IMR-90 (cell line): ENCODE measurements at regions not wholly inside any gene's neighbourhood (a gene's known extent, or its start where the extent isn't known, plus 50 kb on each side); places are given as distances from the start of the nearest gene placed in this dataset.

Source experiments
- ATAC-seq: fragments of 200-7000 bp; cut with Tn5 transposase; 2 replicates; pipeline ENCODE4 v1.9.1; 2020; ENCODE audit warnings: low read depth, mild to moderate bottlenecking, moderate library complexity
- BruUV-seq: library from RNA; stranded (reverse); fragments of 400-500 nt; replicated peaks from 2 replicates; lab custom pipeline; 2021; lab: Mats Ljungman, UMichigan
- CTCF ChIA-PET: fragments of 300-600 bp; formaldehyde crosslinking; extraction: SDS; loops from one replicate; lab custom pipeline; 2021; ENCODE audit warnings: antibody characterized with exemption; lab: Yijun Ruan, JAX
- POLR2A ChIA-PET: fragments of 300-600 bp; sonication (Branson Sonifier 250); formaldehyde crosslinking; loops from one replicate; lab custom pipeline; 2022; ENCODE audit warnings: antibody characterized with exemption; ENCODE audit not compliant: unreplicated experiment; lab: Charles Lee
- DNase-seq: peaks from one replicate; pipeline ENCODE4 v3.0.0; 2013
- H2AFZ ChIP-seq: replicated peaks from 2 replicates; pipeline ENCODE3; 2013; ENCODE audit warnings: low read length, mild to moderate bottlenecking; ENCODE audit not compliant: poor library complexity
- H2AK5ac ChIP-seq: 2 replicates; pipeline ENCODE4 v1.6.1; 2013; ENCODE audit warnings: low read depth, low read length, inconsistent platforms
- H2AK9ac ChIP-seq: replicated peaks from 2 replicates; pipeline ENCODE3; 2013; ENCODE audit warnings: mild to moderate bottlenecking, low read depth, low read length, moderate library complexity; ENCODE audit not compliant: poor library complexity
- H2BK120ac ChIP-seq: 2 replicates; pipeline ENCODE4 v1.6.1; 2013; ENCODE audit warnings: low read depth, low read length, inconsistent platforms
- H2BK15ac ChIP-seq: 3 replicates; pipeline ENCODE4 v1.6.1; 2013; ENCODE audit warnings: low read depth, low read length, inconsistent platforms
- H2BK20ac ChIP-seq: 2 replicates; pipeline ENCODE4 v1.6.1; 2013; ENCODE audit warnings: low read depth, mild to moderate bottlenecking, inconsistent platforms, low read length, moderate library complexity
- H2BK5ac ChIP-seq: 2 replicates; pipeline ENCODE4 v1.6.1; 2013; ENCODE audit warnings: mild to moderate bottlenecking, low read depth, low read length, inconsistent platforms; ENCODE audit not compliant: poor library complexity, severe bottlenecking
- H3K14ac ChIP-seq: replicated peaks from 2 replicates; pipeline ENCODE4 v1.6.1; 2013; ENCODE audit warnings: low read depth, low read length, inconsistent platforms
- H3K18ac ChIP-seq: 2 replicates; pipeline ENCODE4 v1.6.1; 2013; ENCODE audit warnings: low read depth, low read length, control low read depth
- H3K23ac ChIP-seq: 2 replicates; pipeline ENCODE4 v1.6.1; 2013; ENCODE audit warnings: low read depth, low read length, inconsistent platforms
- H3K27ac ChIP-seq: 2 replicates; pipeline ENCODE4 v1.5.1; 2013; ENCODE audit warnings: mild to moderate bottlenecking, control low read depth, low read length; ENCODE audit not compliant: insufficient read depth
- H3K27me3 ChIP-seq: 2 replicates; pipeline ENCODE4 v1.6.1; 2013; ENCODE audit warnings: low read length; ENCODE audit not compliant: control insufficient read depth, insufficient read depth
- H3K36me3 ChIP-seq: 2 replicates; pipeline ENCODE4 v1.6.1; 2013; ENCODE audit warnings: low read length, mixed read lengths; ENCODE audit not compliant: control insufficient read depth, insufficient read depth
- H3K4ac ChIP-seq: 2 replicates; pipeline ENCODE4 v1.6.1; 2013; ENCODE audit warnings: low read depth, low read length, inconsistent platforms
- H3K4me1 ChIP-seq: 2 replicates; pipeline ENCODE4 v1.6.1; 2013; ENCODE audit warnings: low read length, mixed read lengths; ENCODE audit not compliant: control insufficient read depth, insufficient read depth
- H3K4me2 ChIP-seq: 2 replicates; pipeline ENCODE4 v1.6.1; 2013; ENCODE audit warnings: low read depth, mild to moderate bottlenecking, control low read depth, low read length, moderate library complexity
- H3K4me3 ChIP-seq: 2 replicates; pipeline ENCODE4 v1.5.1; 2013; ENCODE audit warnings: low read depth, mild to moderate bottlenecking, control low read depth, low read length, moderate library complexity; ENCODE audit not compliant: insufficient read depth
- H3K56ac ChIP-seq: 2 replicates; pipeline ENCODE4 v1.6.1; 2013; ENCODE audit warnings: low read length, inconsistent platforms; ENCODE audit not compliant: insufficient read depth; ENCODE audit errors: extremely low read depth
- H3K79me1 ChIP-seq, 2 experiments: 2 replicates each; pipeline ENCODE4 v1.6.1; 2013; ENCODE audit warnings: low read length in 2 of 2, inconsistent platforms in 1 of 2, low read depth in 1 of 2
- H3K9ac ChIP-seq: 2 replicates; pipeline ENCODE4 v1.6.1; 2013; ENCODE audit warnings: low read depth, low read length, control low read depth
- H3K9me1 ChIP-seq: 2 replicates; pipeline ENCODE4 v1.6.1; 2013; ENCODE audit warnings: low read length, inconsistent platforms; ENCODE audit not compliant: insufficient read depth
- H3K9me3 ChIP-seq: 2 replicates; pipeline ENCODE4 v1.6.1; 2013; ENCODE audit warnings: low read length; ENCODE audit not compliant: control insufficient read depth, insufficient read depth
- H4K20me1 ChIP-seq: 2 replicates; pipeline ENCODE4 v1.6.1; 2013; ENCODE audit warnings: low read length, inconsistent platforms; ENCODE audit not compliant: insufficient read depth
- H4K5ac ChIP-seq: 2 replicates; pipeline ENCODE4 v1.6.1; 2013; ENCODE audit warnings: mild to moderate bottlenecking, low read depth, low read length, control low read depth
- H4K8ac ChIP-seq, 2 experiments: 2 replicates each; pipeline ENCODE4 v1.6.1; 2013; ENCODE audit warnings: low read depth in 2 of 2, low read length in 2 of 2, control low read depth in 1 of 2, inconsistent platforms in 1 of 2
- H4K91ac ChIP-seq: 2 replicates; pipeline ENCODE4 v1.6.1; 2013; ENCODE audit warnings: low read depth, low read length, inconsistent platforms; ENCODE audit not compliant: insufficient read depth
- CEBPB ChIP-seq: IDR thresholded peaks from 2 replicates; pipeline ENCODE4 v1.6.1; 2012; ENCODE audit warnings: low read depth, low read length, improper control_type of control experiment
- NFE2L2 ChIP-seq: fragments of 150-350 bp; IDR thresholded peaks from 2 replicates; pipeline ENCODE4 v1.6.1; 2016; ENCODE audit warnings: low read depth, mild to moderate bottlenecking, low read length
- RAD21 ChIP-seq: IDR thresholded peaks from 2 replicates; pipeline ENCODE4 v1.6.1; 2012; ENCODE audit warnings: low read length, improper control_type of control experiment
- RCOR1 ChIP-seq: IDR thresholded peaks from 2 replicates; pipeline ENCODE4 v1.6.1; 2012; ENCODE audit warnings: mild to moderate bottlenecking, low read length, improper control_type of control experiment; ENCODE audit not compliant: insufficient replicate concordance
- WGBS, 2 experiments: methylation state at CpG; one replicate each; pipeline versions ENCODE4 v1.1.5 to v1.1.7; 2013; ENCODE audit warnings: missing lambda C conversion rate in 2 of 2; ENCODE audit not compliant: insufficient read length in 1 of 2; ENCODE audit errors: extremely low coverage in 2 of 2; 5-methylcytosine and 5-hydroxymethylcytosine counted together
- dilution Hi-C: fragments of 300-500 bp; cut with HindIII; formaldehyde crosslinking; loops from one replicate; pipeline ENCODE4 v1.14.3; 2018; ENCODE audit warnings: low sequenced_read_pairs; ENCODE audit not compliant: unreplicated experiment
- in situ Hi-C: fragments of 300-500 bp; cut with MboI; formaldehyde crosslinking; loops from 3 replicates; pipeline ENCODE4 v1.14.3; 2019; ENCODE audit warnings: low sequenced_read_pairs, inconsistent platforms, mixed read lengths
- intact Hi-C: fragments of 100-400 bp; cut with micrococcal nuclease; formaldehyde crosslinking; loops from 2 replicates; pipeline ENCODE4 v1.10.0; 2022

DNA sequence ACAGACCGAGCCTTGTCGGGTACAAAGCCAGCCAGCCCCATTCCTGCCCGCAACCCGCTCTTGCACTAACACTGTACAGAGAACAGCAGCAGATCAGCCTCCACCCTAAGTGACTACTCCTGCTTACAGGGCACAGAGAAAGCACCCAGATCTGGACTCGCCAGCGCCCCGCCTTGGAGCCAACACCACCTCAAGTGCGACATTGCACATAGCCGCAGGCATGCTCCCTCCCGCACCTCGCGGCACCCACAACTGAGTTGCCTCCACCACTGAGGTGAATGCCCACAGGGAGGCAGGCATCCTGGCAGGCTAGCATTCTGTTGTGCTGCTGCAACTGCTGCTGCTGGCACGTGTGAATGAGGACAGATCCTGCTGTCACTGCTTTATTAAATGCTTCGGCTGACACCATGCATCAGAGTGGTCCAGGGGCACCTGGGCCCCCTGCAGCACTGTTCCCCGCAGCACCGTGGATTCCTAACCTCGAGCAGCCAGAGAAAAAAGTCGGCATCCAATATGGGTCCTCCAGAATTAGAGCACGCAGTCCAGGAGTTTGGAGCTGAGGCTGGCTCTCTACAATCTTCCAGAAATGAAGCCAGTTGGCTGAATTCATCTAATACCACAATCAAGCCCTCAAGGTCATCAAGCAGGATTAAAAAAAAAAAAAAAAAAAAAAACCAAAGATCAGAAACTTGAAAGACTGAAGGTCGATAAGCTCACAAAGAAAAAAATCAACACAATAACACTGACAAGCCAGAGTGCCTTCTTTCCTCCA is 352.9 kb downstream of the GASK1B start:
- intact Hi-C loops (no loop called here), in situ Hi-C loops (no loop called here), dilution Hi-C loops (no loop called here)
- BruUV-seq, result no TSS peak
- Histone ChIP-seq H3K18ac (no peak overlapping the region), H2AFZ (no peak overlapping the region), H4K91ac (no peak overlapping the region), H3K4ac (no peak overlapping the region), H2AK5ac (no peak overlapping the region), H3K9me3 (peaks cover 12% of the 10 kb centered on the region; the same call in 1 of the 2 replicates), H3K36me3 (no peaks in the 10 kb centered on the region), H3K27ac (no peak overlapping the region), H3K4me3 (no peak overlapping the region), H4K5ac (no peak overlapping the region), H2AK9ac (no peak overlapping the region), H3K14ac (no peak overlapping the region), H2BK20ac (no peak overlapping the region), H3K4me2 (no peak overlapping the region), H3K9ac (no peak overlapping the region), H2BK5ac (no peak overlapping the region), H3K4me1 (no peaks in the 10 kb centered on the region), H4K20me1 (no peaks in the 10 kb centered on the region), H3K27me3 (no peaks in the 10 kb centered on the region), H3K9me1 (no peaks in the 10 kb centered on the region), H3K56ac (no peak overlapping the region), H3K23ac (no peak overlapping the region), H2BK120ac (no peak overlapping the region), H4K8ac (no peak overlapping the region), H2BK15ac (no peak overlapping the region), H3K79me1 (no peaks in the 10 kb centered on the region)
- ChIA-PET CTCF (interaction anchor here (0.7 kb wide), 1 partner anchor 107 kb away, joined by 4 read pairs; no protein-coding TSS in a partner anchor), POLR2A (no interaction called here)
- 72% methylated on average over 7 of the region's 20 CpGs; no CpG with 5 or more reads in 1 of the 2 experiments for WGBS, 2 experiments
- TF ChIP-seq NFE2L2 (no peak), RAD21 (no peak), RCOR1 (no peak), CEBPB (no peak)
- ATAC-seq, result no peak
- no peak for DNase-seq
